AML-193 (cell line): ENCODE measurements at regions not wholly inside any gene's neighbourhood (a gene's known extent, or its start where the extent isn't known, plus 50 kb on each side); places are given as distances from the start of the nearest gene placed in this dataset.

Source experiments
- DNase-seq, 2 experiments: peaks; one replicate each; lab custom pipeline; 2025; lab: John Stamatoyannopoulos, UW

DNA sequence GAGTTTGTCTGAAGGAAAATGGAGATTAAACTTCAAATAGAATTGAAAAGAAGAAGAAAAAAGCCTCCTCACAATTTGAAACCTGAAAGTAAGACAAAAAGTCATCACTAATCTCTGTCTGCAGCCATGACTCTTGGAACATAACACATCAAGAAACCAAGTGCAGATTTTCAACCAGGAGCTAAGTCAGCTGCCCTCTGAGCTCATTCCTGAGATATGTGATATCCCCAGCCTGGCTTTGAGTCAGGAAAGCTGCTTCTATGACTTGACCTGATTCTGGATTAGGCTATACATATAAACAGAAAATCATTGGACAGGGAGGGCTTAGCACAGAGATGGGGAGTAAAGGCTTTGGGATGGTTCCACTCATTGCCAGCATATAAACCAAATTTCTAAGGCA is 891.4 kb downstream of the TFAP2A start:
- DNase-seq = no peak

DNA sequence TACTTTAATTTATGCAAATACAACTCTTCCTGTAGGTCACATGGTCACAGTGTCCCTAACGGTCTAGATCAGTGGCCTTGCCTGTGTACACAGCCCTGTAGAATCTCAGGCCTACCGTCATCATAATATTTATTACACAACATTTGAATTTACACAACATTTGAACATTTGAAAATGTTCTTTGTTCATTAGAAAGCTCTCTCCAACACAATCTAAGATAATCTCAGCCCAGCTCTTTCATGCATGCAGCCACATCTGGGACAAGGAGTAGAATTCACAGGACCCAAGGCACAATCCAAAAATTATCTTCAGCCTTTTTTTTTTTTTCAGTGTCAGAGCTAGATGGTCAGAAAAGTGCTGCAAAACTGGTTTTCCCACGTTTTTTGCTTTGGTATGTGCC is 892.8 kb downstream of the TFAP2A start:
- no peak for DNase-seq

DNA sequence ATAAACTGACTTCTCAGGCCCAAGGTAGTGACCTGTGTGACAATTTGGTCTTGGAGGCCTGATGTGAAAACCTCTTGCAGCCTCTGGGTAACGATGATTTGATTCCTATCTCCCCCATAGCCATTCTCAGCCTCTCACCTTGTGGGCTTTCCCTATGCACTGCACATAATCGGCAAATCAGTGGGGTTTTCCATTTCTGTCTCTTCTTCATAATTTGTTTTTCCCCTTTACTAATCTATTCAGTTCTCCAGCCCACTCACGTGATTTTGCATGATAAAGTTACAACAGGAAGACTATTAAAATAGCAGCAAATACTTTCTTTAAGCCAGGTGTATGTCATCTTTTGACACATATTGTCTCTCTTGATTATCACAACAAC is 893.7 kb downstream of the TFAP2A start:
- no peak for DNase-seq

DNA sequence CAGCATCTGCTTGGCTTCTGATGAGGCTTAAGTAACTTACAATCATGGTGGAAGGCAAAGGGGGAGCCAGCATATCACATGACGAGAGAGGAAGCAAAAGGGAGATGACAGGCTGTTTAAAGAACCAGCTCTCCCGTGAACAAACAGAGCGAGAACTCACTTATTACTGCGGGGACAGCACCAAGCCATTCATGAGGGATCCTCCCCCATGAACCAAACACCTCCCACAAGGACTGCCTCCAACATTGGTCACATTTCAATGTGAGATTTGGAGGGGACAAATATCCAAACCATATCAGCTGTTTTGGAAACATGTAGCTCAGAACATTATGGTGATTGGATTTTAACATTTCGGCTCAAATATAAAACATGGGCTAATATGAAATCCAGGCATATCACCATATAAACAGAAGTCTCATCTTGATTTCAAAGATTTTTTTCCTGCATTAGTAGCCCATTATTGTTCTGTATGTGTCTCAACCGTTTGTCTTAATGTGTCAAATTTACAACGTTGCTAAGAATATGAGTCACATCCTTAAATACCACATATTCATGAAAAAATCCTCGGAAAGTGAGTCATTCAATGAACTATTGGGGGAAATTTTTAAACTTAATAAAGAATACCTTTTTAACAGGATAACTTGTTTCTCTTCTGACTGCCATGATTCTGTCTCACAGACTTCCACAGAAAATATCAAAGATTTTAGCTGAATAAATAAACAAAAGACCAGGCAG is 894.3 kb downstream of the TFAP2A start:
- no peak for DNase-seq

DNA sequence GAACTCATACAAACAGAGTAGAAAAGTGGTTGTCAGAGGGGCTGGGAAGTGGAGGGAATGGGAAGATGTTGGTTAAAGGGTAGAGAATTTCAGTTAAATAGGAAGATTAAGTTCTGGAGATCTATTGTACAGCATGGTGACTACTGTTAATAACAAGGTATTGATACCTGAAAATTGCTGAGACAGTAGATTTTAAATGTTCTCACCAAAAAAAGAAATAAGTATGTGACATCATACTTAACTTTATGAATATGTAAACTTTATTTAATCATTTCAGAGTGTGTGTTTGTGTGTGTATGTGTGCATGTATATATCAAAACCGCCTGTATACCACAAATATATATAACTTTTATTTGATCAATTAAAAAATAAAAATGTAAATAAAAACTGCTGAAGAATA is 896.4 kb downstream of the TFAP2A start:
- no peak for DNase-seq

DNA sequence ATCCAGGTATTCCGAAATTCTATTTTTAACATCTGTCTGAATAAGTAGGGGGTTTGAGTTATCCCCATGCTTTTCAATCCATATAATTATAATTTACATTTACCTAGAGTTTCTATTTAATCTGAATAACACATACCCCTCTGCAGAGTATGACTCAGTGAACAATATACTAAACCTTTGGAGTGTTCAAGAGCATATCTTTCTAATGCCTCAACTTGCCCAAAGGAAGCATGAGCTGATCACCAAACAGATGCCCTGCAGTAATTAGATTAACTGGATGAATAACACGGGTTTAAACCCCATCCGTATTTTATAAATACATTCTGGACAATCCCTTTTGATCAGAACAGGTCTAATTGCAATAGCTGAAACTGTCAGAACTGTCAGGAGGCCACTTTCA is 897.1 kb downstream of the TFAP2A start:
- DNase-seq = no peak

DNA sequence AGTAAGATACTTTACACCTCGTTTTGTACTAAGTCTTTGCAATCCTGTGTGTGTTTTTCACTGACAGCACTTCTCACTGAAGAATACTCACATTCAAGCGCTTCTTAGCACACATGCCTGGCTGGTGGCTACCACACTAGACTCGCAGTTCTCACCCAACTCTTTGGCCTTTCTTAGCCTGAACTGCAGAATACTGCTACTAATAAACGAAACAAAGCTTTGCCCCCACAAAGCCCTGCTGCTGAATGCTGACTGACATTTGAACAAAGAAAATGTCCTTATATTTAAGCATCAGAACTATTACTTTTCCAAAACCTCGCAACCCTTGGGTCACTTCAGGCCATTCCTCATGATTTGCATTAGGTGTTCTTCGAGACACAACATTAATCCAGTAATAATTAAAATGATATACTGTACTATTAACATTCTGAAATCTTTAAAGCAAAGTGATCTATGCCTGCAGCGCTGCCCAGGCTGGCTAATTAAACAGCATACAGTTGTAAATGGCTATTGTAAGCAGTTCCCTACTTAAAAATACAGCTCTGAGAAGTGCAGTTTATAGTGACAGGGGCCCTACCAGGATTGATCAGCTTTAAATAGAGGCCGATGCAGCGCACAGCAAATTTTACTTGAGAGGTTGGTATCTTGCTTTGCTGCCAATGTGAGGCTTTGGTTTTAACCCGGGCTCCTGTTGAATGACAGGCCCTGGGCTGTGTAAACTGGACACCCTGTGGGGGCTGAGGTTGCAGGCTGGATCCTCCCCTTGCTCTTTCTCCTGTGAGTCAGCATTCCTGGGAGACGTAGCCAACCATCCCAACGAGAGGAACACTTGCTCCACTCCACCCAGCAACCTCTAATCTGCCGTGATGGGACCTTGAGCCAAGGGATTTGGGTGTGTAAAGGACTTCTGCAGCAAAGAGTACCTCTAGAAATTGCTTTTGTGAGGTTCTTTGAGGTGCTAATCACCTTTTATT is 899.0 kb downstream of the TFAP2A start:
- DNase-seq = no peak

DNA sequence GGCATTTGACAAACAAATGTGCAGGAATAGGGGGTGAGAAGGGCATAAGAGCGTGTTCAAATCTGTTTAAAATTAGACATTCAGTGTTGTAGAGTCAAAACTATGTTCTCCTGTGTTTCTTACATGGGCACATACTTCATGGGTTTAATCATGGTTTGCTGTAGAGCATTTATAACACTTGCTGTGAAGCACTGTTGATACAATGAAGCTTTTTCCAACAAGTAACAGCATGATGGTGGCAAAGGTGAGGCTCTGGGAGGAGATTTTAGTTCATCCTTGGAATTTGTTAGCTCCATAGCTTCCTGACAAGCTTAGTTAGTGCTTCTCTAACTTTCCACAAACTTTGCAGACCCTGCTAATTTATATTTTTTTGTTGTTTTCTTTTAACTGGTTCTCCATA is 900.7 kb downstream of the TFAP2A start:
- DNase-seq = no peak

DNA sequence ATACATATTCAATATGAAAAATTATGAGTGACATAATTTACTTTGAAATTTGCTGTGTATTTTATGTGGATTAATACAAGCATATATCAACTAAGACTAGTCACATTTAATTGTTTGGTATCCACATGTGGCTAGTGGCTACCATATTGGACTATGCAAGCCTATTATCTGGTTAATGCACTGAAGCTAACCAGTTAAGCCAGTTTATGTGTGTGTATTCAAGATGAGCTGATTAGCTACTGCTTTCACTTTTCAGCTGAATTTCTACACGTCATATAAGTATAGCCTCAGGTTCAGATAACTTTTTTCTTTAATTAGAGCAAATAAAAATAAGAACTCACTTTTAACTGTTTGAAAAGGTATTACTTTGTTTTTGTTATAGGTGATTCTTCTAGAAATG is 903.7 kb downstream of the TFAP2A start:
- DNase-seq = no peak

DNA sequence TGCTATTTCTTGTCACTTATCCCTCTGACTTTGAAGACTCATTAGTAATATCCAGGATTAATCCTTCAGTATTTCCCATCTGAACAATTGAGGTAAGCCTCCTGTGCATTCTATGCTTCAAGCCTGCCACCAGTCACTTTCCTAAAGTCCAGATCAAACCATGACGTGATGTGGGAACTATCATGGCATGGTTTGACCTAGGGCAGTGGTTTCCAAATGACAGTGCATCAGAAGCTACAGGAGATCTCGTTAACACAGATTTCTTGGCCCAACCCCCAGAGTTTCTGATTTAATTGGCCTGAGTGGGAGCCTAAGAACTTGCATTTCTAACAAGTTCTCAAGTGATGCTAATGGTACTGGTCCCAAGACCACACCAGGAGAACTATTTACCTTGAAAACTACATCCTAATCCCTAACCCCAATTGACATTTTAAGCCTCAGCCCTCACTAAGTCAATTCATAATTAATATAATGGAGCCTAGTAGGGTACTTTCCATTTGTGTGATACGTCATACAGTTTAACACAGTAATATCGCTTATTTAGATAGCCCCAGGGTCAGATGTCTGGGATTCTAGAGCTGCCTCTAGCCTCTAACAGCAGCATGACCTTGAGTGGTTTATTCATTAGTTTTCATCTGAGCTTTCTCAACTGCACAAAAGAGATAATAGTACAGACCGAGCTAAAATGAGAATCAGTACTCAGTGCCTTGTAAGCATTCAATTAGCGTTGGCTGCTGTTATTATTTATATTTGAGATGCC is 907.6 kb downstream of the TFAP2A start:
- DNase-seq = no peak

DNA sequence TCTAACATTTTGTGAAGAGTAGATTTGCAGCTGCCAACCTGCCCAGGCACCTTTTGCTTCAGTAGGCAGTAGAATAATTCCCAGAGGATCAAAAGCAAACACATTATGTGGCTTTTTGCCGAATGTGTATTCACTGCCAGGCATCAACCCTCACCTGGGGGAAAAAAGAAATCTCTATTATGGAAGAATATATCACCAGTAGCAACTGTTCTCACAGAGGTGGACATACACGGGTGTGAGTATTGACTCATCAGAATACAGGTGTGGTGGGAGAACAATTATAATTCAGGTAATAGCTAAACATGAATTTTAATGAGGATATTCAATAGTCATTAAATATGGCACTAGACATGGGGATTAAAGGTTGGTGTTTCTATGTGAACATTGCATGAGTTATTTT is 910.7 kb downstream of the TFAP2A start:
- DNase-seq = no peak

DNA sequence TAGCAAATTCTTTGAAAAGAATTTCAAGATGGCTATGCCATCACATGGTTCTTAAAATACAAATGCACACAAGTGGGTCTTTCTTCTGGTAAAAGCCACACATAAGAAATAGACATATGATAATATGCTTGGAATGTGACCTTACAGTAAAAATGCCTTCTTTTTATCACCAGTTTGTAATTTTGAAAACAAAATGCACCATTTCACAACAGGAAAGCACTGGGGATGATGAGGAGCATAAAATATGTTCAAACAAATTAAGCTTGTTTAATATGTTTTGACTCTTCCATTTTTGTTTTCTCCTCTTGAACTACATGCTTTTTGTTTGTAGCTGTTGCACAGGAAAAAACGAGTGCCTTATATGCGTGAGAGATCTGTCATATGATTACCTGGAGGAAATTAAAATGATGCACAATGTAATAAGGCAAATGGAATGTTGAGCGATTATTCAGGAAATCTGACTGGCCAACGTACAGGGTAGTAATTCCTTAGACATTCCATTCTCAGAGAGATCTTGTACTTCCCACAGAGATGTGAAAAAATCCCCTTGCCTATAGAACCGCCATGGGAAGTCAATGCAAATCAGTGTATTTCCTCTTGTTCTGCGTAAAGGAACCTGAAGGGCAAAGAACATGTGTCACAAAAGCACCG is 911.6 kb downstream of the TFAP2A start:
- no peak for DNase-seq

DNA sequence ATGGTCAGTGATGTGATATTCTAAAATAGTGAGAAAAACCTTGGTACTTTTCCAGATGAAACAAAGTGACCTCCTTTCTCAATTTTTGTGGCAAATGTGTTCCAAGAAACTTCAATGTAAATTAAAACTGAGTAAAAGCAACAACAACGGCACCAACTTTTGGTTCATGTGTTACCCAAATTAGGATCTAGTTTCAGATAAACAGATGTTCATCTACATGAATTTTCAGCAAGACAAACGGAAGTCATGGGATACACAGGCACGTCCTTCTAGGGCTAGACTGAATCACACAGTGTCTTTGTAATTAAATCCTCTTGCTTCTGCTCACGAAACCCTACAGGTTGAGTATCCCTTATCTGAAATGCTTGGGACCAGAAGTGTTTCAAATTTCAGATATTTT is 915.2 kb downstream of the TFAP2A start:
- no peak for DNase-seq

DNA sequence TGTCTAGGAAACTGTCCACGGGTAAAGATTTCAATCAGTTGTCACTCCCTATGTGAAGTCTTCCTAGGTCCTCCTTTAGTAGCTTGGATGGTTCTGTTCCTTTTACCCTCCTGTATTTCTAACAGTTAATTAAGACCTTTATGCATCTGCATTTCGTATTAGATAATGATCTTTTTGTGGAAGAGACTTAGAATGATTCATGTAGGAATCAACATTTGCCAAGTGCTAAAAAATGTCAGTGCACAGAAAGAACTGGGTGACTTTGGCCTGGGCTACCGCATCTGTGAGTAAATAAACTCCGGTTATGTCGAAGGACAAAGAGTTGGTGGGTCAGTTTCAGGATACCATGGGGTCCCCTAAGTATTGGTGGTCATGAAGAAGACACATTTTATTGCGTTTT is 918.0 kb downstream of the TFAP2A start:
- no peak for DNase-seq

DNA sequence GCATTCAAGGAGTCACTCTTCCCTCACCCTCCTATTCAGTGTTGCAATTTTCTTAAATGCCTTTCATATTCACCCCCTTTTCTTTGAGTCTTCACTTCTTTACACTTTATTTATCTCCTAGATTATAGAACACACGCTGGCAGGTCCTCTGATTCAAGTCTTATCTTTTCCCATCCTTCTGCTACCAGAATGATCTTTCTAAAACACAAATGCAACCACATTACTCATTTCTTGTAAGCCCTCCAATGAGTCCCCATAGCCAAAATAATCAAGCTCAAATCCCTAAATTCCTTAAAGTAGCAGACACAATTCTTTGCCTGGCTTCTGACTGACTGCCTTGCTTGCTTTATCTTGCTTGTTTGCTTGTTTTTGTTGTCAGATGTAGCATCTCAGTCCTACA is 920.0 kb downstream of the TFAP2A start:
- no peak for DNase-seq

DNA sequence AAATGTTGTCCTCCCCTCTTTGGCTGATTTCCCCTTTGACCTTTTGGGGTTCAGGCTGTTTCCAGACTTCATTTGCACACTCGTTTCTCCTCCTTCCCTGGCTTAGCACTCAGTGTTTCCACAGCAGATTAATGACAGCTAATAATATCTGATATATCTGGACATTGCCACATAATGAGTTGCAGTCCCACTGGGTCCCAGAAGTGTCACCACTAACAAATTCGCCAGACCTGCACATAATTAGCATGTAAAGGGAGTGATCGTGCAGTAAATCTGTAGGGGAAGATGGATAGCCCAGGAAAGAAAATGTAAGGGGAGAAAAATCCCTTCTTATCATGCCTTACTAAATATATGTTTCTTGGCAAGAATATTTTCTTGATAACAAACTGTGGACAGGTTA is 922.1 kb downstream of the TFAP2A start:
- DNase-seq = no peak

DNA sequence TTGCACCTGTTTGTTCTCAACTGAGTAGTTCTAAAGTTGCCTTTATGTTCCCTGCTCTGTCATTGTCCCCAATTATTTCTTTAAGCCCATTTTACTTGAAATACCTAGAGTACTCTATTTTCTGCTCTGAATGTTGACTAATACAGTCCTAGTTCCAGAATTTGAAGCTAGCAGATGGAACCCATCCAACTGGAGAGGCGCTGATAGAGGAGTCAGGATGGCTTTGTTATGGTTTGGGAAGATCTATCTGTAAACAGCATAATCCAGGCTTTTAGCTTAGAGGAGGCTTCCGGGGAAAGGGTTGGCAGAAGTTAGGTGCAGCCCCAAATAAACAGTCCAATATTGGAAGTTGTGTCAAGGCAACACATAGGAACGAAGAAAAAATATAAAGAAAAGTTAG is 927.7 kb downstream of the TFAP2A start:
- DNase-seq = no peak

DNA sequence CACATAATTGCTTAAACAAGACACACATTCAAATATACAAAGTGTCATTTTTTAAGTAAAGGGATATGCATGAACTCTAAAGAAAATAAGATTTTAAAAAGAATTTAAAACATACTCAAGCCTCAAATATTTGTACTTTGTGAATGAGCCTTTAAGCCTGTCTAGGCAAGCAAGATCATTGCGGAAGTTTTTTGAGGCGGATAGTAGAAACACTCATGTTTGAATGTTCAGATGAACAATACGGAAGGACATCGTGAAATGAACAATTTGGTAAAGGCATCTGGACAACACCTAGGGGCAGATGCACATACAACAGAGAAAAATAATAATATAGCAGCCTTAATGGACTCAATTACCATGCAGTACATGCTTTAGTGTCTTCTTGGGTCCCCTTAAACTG is 928.9 kb downstream of the TFAP2A start:
- no peak for DNase-seq

DNA sequence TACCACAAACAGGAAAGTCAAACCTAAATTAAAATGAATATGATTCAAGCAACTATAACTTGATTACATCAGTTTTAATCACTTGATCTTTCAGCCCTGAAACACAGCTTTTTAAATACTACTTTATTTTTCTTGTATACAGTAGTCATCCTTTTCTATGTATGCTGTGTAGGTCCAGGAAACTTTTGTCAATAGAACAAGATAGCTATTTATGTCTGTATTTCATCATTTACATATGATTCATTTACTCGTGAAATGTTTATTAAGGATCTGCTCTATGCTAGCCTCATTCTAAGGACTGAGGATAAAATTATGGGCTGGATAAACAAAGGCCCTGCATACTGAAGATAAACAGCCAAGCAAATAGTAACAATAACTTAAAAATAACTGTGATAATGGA is 930.2 kb downstream of the TFAP2A start:
- no peak for DNase-seq

DNA sequence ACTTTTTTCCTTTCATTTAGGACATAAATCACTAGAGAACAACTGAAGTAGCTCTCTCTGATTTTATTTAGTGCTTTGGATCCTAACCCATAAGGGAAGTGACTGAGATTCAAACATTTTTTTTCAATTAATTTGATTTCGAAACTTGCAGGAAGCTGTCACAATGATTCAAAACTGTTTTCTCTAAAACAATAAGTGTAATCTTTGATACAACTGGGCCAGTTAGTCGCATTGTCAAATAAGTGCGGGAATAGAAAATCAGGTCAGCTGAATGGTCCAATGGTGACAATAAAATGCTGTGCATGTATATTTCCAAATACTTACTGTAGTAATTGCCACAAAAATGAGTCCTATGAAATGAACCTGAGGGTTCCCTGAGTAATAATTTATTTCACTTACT is 930.8 kb downstream of the TFAP2A start:
- no peak for DNase-seq

DNA sequence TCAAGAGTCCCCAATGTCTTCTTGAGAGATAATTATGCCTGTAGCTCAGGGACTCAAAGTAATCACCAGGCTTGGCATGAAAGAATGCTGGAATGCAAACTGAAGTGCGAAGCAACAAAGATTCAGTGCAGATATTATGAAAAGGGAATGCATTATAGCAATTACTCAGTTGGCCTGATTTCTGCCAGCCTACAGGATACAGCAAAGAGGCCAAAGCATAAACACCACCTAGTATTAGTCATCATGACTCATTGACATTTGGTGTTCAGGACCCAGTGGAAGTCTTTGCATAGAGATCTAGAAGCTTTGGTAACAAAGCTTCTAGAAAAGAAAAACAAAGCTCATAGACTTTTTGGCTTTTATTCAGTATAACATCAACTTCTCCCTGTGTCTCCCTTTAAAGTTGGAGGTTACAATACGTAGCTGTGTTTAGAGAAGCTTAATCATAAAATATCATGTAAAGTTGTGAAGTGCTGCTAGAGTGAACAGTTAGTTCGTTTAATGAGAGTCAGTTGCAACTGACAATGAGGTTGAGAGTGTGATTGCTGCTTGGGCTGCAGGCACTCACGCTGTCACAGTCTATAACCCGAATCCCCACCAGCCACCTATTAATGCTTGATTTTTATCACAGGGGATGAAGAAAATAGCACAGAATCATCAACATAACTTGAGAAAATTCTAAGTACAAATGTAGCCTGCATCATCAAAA is 932.7 kb downstream of the TFAP2A start:
- no peak for DNase-seq
